Fibroblast of lung (primary cell): ENCODE measurements at regions not wholly inside any gene's neighbourhood (a gene's known extent, or its start where the extent isn't known, plus 50 kb on each side); places are given as distances from the start of the nearest gene placed in this dataset.

Source experiments
- DNase-seq, 2 donors: peaks; one replicate each; pipeline versions ENCODE4 v3.0.0 to v3.0.0-alpha.2; 2010; ENCODE audit warnings: low read depth in 2 of 2
- H2AFZ ChIP-seq: 2 replicates; pipeline ENCODE4 v1.5.1; 2012; ENCODE audit warnings: low read length, control low read depth, inconsistent platforms
- H3K27ac ChIP-seq: 2 replicates; pipeline ENCODE4 v1.5.1; 2011; ENCODE audit warnings: low read length, control low read depth; ENCODE audit not compliant: insufficient read depth
- H3K27me3 ChIP-seq: 2 replicates; pipeline ENCODE4 v1.5.1; 2011; ENCODE audit warnings: mild to moderate bottlenecking, low read length; ENCODE audit not compliant: control insufficient read depth, insufficient read depth
- H3K36me3 ChIP-seq: 2 replicates; pipeline ENCODE4 v1.5.1; 2011; ENCODE audit warnings: low read length; ENCODE audit not compliant: control insufficient read depth, insufficient read depth
- H3K4me1 ChIP-seq: 2 replicates; pipeline ENCODE4 v1.5.1; 2011; ENCODE audit warnings: low read length; ENCODE audit not compliant: control insufficient read depth, insufficient read depth; ENCODE audit errors: extremely low read depth
- H3K4me2 ChIP-seq: 2 replicates; pipeline ENCODE4 v1.5.1; 2011; ENCODE audit warnings: low read length, control low read depth; ENCODE audit not compliant: insufficient read depth; ENCODE audit errors: extremely low read depth
- H3K4me3 ChIP-seq, 4 experiments: fragments of 200-600 bp in 1 of 4; sonication (generic) in 1 of 4; replicated peaks in 1 of 4; 2 replicates each; pipeline ENCODE4 v1.5.1; 2011 to 2016; ENCODE audit warnings: low read length in 4 of 4, low read depth in 3 of 4, mild to moderate bottlenecking in 3 of 4, control low read depth in 2 of 4, inconsistent platforms in 1 of 4, mixed read lengths in 1 of 4; ENCODE audit not compliant: insufficient read depth in 1 of 4; ENCODE audit errors: control extremely low read depth in 1 of 4
- H3K79me2 ChIP-seq: 2 replicates; pipeline ENCODE4 v1.5.1; 2012; ENCODE audit warnings: mild to moderate bottlenecking, low read length, inconsistent platforms; ENCODE audit not compliant: control insufficient read depth, insufficient read depth
- H3K9ac ChIP-seq: 2 replicates; pipeline ENCODE4 v1.5.1; 2011; ENCODE audit warnings: mild to moderate bottlenecking, low read length, control low read depth; ENCODE audit not compliant: insufficient read depth
- H3K9me3 ChIP-seq: 2 replicates; pipeline ENCODE4 v1.5.1; 2012; ENCODE audit warnings: low read depth, low read length; ENCODE audit not compliant: control insufficient read depth, insufficient read depth
- H4K20me1 ChIP-seq: 2 replicates; pipeline ENCODE4 v1.5.1; 2011; ENCODE audit warnings: low read length; ENCODE audit not compliant: control insufficient read depth, insufficient read depth; ENCODE audit errors: extremely low read depth
- CTCF ChIP-seq, 2 donors: IDR thresholded peaks in 1 of 2; conservative IDR thresholded peaks in 1 of 2; 1 replicate in 1 of 2; 2 replicates in 1 of 2; pipeline ENCODE4 v1.5.1; 2011 to 2012; ENCODE audit warnings: low read length in 2 of 2, control low read depth in 1 of 2, inconsistent platforms in 1 of 2, low read depth in 1 of 2, mild to moderate bottlenecking in 1 of 2
- EZH2 ChIP-seq: IDR thresholded peaks from 2 replicates; pipeline ENCODE4 v1.5.1; 2012; ENCODE audit warnings: low read length, control low read depth, mild to moderate bottlenecking; ENCODE audit errors: missing control alignments

- no peak overlapping the region for H3K4me3 ChIP-seq
- peaks cover 6% of the 10 kb centered on the region for H3K4me1 ChIP-seq
- TF ChIP-seq EZH2 (no peak), CTCF (conservative IDR thresholded peaks at IDR 0.05 in 1 of 2, IDR thresholded peaks at IDR 0.05 in 1 of 2; ENCODE audit: low read depth in 1 of 2, low read length in 2 of 2) (no peak)
- no peaks in the 10 kb centered on the region for H3K27me3 ChIP-seq
- DNase-seq = no peak
- no peak overlapping the region for H2AFZ ChIP-seq
- H3K27ac ChIP-seq = no peak overlapping the region
- H3K4me2 ChIP-seq = no peak overlapping the region
- no peaks in the 10 kb centered on the region for H4K20me1 ChIP-seq
- H3K9ac ChIP-seq = no peak overlapping the region
- H3K79me2 ChIP-seq = no peaks in the 10 kb centered on the region
- H3K9me3 ChIP-seq = no peaks in the 10 kb centered on the region
- H3K36me3 ChIP-seq = no peaks in the 10 kb centered on the region
Observed at GRCh38 chr3:46080969-46081345, 53.7 kb upstream of the XCR1 start.

- H3K79me2 ChIP-seq = no peaks in the 10 kb centered on the region
- no peak overlapping the region for H3K4me2 ChIP-seq
- no peaks in the 10 kb centered on the region for H4K20me1 ChIP-seq
- no peak overlapping the region for H3K27ac ChIP-seq
- DNase-seq = peak in 1 of 2 donors; percentile 4
- H3K36me3 ChIP-seq = no peaks in the 10 kb centered on the region
- H3K9ac ChIP-seq = no peak overlapping the region
- no peaks in the 10 kb centered on the region for H3K27me3 ChIP-seq
- no peaks in the 10 kb centered on the region for H3K9me3 ChIP-seq
- no peak overlapping the region for H3K4me3 ChIP-seq
- TF ChIP-seq EZH2 (no peak), CTCF (conservative IDR thresholded peaks at IDR 0.05 in 1 of 2, IDR thresholded peaks at IDR 0.05 in 1 of 2; ENCODE audit: low read depth in 1 of 2, low read length in 2 of 2) (no peak)
- no peak overlapping the region for H2AFZ ChIP-seq
- H3K4me1 ChIP-seq = peaks cover 6% of the 10 kb centered on the region
Observed at GRCh38 chr3:46080124-46080968, 53.1 kb upstream of the XCR1 start.

GRCh38 chr3:46078712-46079400 is 51.6 kb upstream of the XCR1 start:
- H3K27ac ChIP-seq = no peak overlapping the region
- peaks cover 6% of the 10 kb centered on the region for H3K4me1 ChIP-seq
- no peaks in the 10 kb centered on the region for H3K9me3 ChIP-seq
- no peak overlapping the region for H3K9ac ChIP-seq
- H3K4me3 ChIP-seq = peak overlapping the region in 2 of 4 experiments; percentile 22 to 33
- H4K20me1 ChIP-seq = no peaks in the 10 kb centered on the region
- DNase-seq = peak; percentile 81 to 96
- TF ChIP-seq CTCF (conservative IDR thresholded peaks at IDR 0.05 in 1 of 2, IDR thresholded peaks at IDR 0.05 in 1 of 2; ENCODE audit: low read depth in 1 of 2, low read length in 2 of 2) = peak; percentile 92 to 100
- no peak for TF ChIP-seq EZH2
- H3K79me2 ChIP-seq = no peaks in the 10 kb centered on the region
- H3K27me3 ChIP-seq = no peaks in the 10 kb centered on the region
- H3K36me3 ChIP-seq = no peaks in the 10 kb centered on the region
- peak overlapping the region; percentile 38 for H3K4me2 ChIP-seq
- H2AFZ ChIP-seq = peak overlapping the region; percentile 75
